K562 (cell line): ENCODE measurements at regions not wholly inside any gene's neighbourhood (a gene's known extent, or its start where the extent isn't known, plus 50 kb on each side); places are given as distances from the start of the nearest gene placed in this dataset.

ENCODE experiments used
- ATAC-seq: fragments of 200-7000 bp; cut with Tn5 transposase; 3 replicates; pipeline ENCODE4 v1.9.1; 2020; ENCODE audit warnings: moderate library complexity
- BruUV-seq: library from RNA; stranded (reverse); fragments of 400-500 nt; replicated peaks from 2 replicates; lab custom pipeline; 2021; lab: Mats Ljungman, UMichigan
- CTCF ChIA-PET: fragments of 300-600 bp; formaldehyde crosslinking; extraction: SDS; loops from one replicate; lab custom pipeline; 2021; ENCODE audit warnings: low intra/inter-chr PET ratio; lab: Yijun Ruan, JAX
- POLR2A ChIA-PET: fragments of 300-600, 350-650 bp; sonication (Branson Sonifier 250); formaldehyde crosslinking; extraction: SDS; loops from one replicate; lab custom pipeline; 2021; ENCODE audit warnings: antibody characterized with exemption, inconsistent platforms; lab: Yijun Ruan, JAX
- DNase-seq, 4 experiments: peaks; one replicate each; pipeline versions ENCODE4 v3.0.0 to v3.0.0-alpha.2; 2011 to 2018; ENCODE audit warnings: low spot score in 3 of 4, mixed read lengths in 3 of 4; ENCODE audit errors: extremely low read depth in 1 of 4
- FAIRE-seq: peaks from 2 replicates; lab custom pipeline; 2011; peaks lifted over from hg19 to GRCh38; lab: Jason Lieb, UNC
- H2AFZ ChIP-seq: 2 replicates; pipeline ENCODE4 v1.6.0; 2011; ENCODE audit warnings: low read depth, low read length, control low read depth, inconsistent platforms
- H3K27ac ChIP-seq: fragments of 200-600 bp; 3 replicates; pipeline ENCODE4 v1.8.0; 2011; ENCODE audit warnings: low read depth, mild to moderate bottlenecking, control low read depth, inconsistent platforms, low read length, moderate library complexity, mixed read lengths; ENCODE audit errors: extremely low read depth
- H3K27me3 ChIP-seq, 2 experiments: fragments of 300-600 bp in 1 of 2; 2 replicates in 1 of 2; 3 replicates in 1 of 2; pipeline versions ENCODE4 v1.6.0 to v1.8.0; 2011; ENCODE audit warnings: inconsistent platforms in 2 of 2, low read length in 2 of 2, mild to moderate bottlenecking in 1 of 2, mixed read lengths in 1 of 2, moderate library complexity in 1 of 2; ENCODE audit not compliant: control insufficient read depth in 2 of 2, insufficient read depth in 2 of 2
- H3K36me3 ChIP-seq: fragments of 300-600 bp; 3 replicates; pipeline ENCODE4 v1.8.0; 2011; ENCODE audit warnings: mild to moderate bottlenecking, low read length, inconsistent platforms; ENCODE audit not compliant: control insufficient read depth, insufficient read depth
- H3K4me1 ChIP-seq, 2 experiments: fragments of 200-600 bp in 1 of 2; replicated peaks in 1 of 2; 2 replicates in 1 of 2; 3 replicates in 1 of 2; pipeline versions ENCODE4 v1.5.1 to v1.8.0; 2011; ENCODE audit warnings: inconsistent platforms in 2 of 2, low read length in 2 of 2, mild to moderate bottlenecking in 1 of 2, mixed read lengths in 1 of 2, moderate library complexity in 1 of 2; ENCODE audit not compliant: control insufficient read depth in 2 of 2, insufficient read depth in 2 of 2
- H3K4me2 ChIP-seq: 2 replicates; pipeline ENCODE4 v1.6.1; 2011; ENCODE audit warnings: low read length, control low read depth, inconsistent platforms, mixed read lengths; ENCODE audit not compliant: insufficient read depth
- H3K4me3 ChIP-seq: fragments of 200-600 bp; sonication (generic), shearing (Covaris generic); 2 replicates; pipeline ENCODE4 v1.5.1; 2016; ENCODE audit warnings: control low read depth, inconsistent platforms
- H3K79me2 ChIP-seq: fragments of 200-600 bp; 3 replicates; pipeline ENCODE4 v1.8.0; 2011; ENCODE audit warnings: low read length, inconsistent platforms; ENCODE audit not compliant: control insufficient read depth, insufficient read depth
- H3K9ac ChIP-seq, 2 experiments: 2 replicates each; pipeline versions ENCODE4 v1.6.0 to v1.6.1; 2011; ENCODE audit warnings: low read depth in 2 of 2, low read length in 2 of 2, control low read depth in 1 of 2, inconsistent platforms in 1 of 2, mild to moderate bottlenecking in 1 of 2, mixed read lengths in 1 of 2; ENCODE audit not compliant: insufficient read depth in 1 of 2
- H3K9me1 ChIP-seq: one replicate; pipeline ENCODE4 v1.6.0; 2011; ENCODE audit warnings: inconsistent platforms, mild to moderate bottlenecking, low read length, moderate library complexity; ENCODE audit not compliant: control insufficient read depth, insufficient read depth
- H3K9me3 ChIP-seq: replicated peaks from 2 replicates; pipeline ENCODE4 v1.5.1; 2011; ENCODE audit warnings: low read depth, low read length, inconsistent platforms; ENCODE audit not compliant: control insufficient read depth, insufficient read depth
- H4K20me1 ChIP-seq: replicated peaks from 2 replicates; pipeline ENCODE4 v1.6.1; 2011; ENCODE audit warnings: low read length, inconsistent platforms, mixed read lengths; ENCODE audit not compliant: control insufficient read depth, insufficient read depth
- CCAR2 ChIP-seq: fragments of 200-400 bp; formaldehyde crosslinking; IDR thresholded peaks from 2 replicates; pipeline ENCODE4 v1.6.1; 2017; ENCODE audit warnings: mild to moderate bottlenecking, low read depth, low read length
- CCNT2 ChIP-seq: IDR thresholded peaks from 2 replicates; pipeline ENCODE4 v1.6.1; 2011; ENCODE audit warnings: borderline replicate concordance, low read depth, mild to moderate bottlenecking, moderate library complexity, mixed read lengths, low read length; ENCODE audit not compliant: insufficient read length; ENCODE audit errors: extremely low read depth
- MCM5 ChIP-seq: fragments of 450-650 bp; IDR thresholded peaks from 2 replicates; pipeline ENCODE4 v1.6.1; 2016; ENCODE audit warnings: low read depth
- PTTG1 ChIP-seq: fragments of 450-650 bp; IDR thresholded peaks from 2 replicates; pipeline ENCODE4 v1.6.1; 2016; ENCODE audit warnings: low read depth, mild to moderate bottlenecking, missing genetic modification characterization, missing compliant biosample characterization
- RHOXF2B ChIP-seq: fragments of 250-450 bp; sonication (Bioruptor Pico); conservative IDR thresholded peaks from 2 replicates; pipeline ENCODE4 v1.5.1; 2021
- SIN3B ChIP-seq: fragments of 450-650 bp; IDR thresholded peaks from 2 replicates; pipeline ENCODE4 v1.6.1; 2017; ENCODE audit warnings: low read depth, mild to moderate bottlenecking, moderate library complexity
- SMARCA5 ChIP-seq: fragments of 450-650 bp; IDR thresholded peaks from 2 replicates; pipeline ENCODE4 v1.6.1; 2016
- U2AF1 ChIP-seq: fragments of 200-400 bp; formaldehyde crosslinking; optimal IDR thresholded peaks from 2 replicates; pipeline ENCODE3; 2017; ENCODE audit warnings: mild to moderate bottlenecking, low read depth, low read length, moderate library complexity
- ZBED1 ChIP-seq: IDR thresholded peaks from 2 replicates; pipeline ENCODE4 v1.6.1; 2014
- ZNF311 ChIP-seq: fragments of 250-450 bp; sonication (Bioruptor Pico); IDR thresholded peaks from 2 replicates; pipeline ENCODE4 v1.4.0; 2020; ENCODE audit warnings: mild to moderate bottlenecking, moderate library complexity
- ZSCAN29 ChIP-seq: fragments of 450-650 bp; IDR thresholded peaks from 2 replicates; pipeline ENCODE4 v1.6.1; 2017
- WGBS: fragments of 100-300 bp; shearing (Covaris generic); methylation state at CpG from one replicate; pipeline ENCODE4 v1.1.6; 2016; ENCODE audit warnings: low coverage, mixed read lengths; ENCODE audit not compliant: insufficient coverage; ENCODE audit errors: missing lambda C conversion rate; 5-methylcytosine and 5-hydroxymethylcytosine counted together
- in situ Hi-C: fragments of 300-500 bp; cut with MboI; formaldehyde crosslinking; loops from 4 replicates; pipeline ENCODE4 v1.15.0; 2018; ENCODE audit warnings: inconsistent platforms, mixed read lengths
- intact Hi-C: fragments of 100-400 bp; cut with micrococcal nuclease; formaldehyde crosslinking; loops from 2 replicates; pipeline ENCODE4 v1.14.2; 2022
- TF ChIP-seq, protein P1 (sequence below): fragments of 250-450 bp; sonication (Bioruptor Pico); IDR thresholded peaks from 2 replicates; pipeline ENCODE4 v1.5.0; 2022; ENCODE audit warnings: mild to moderate bottlenecking
- TF ChIP-seq, protein P2 (sequence below), 3 experiments: fragments of 200-800 bp in 1 of 3; sonication (Bioruptor generic) in 1 of 3; sonication (generic) in 1 of 3; formaldehyde crosslinking in 1 of 3; IDR thresholded peaks; 2 replicates each; pipeline versions ENCODE4 v1.6.1 to v1.8.0; 2016 to 2022; ENCODE audit warnings: mild to moderate bottlenecking in 2 of 3, missing compliant biosample characterization in 2 of 3, missing genetic modification characterization in 2 of 3, missing genetic modification reagents in 1 of 3

DNA sequence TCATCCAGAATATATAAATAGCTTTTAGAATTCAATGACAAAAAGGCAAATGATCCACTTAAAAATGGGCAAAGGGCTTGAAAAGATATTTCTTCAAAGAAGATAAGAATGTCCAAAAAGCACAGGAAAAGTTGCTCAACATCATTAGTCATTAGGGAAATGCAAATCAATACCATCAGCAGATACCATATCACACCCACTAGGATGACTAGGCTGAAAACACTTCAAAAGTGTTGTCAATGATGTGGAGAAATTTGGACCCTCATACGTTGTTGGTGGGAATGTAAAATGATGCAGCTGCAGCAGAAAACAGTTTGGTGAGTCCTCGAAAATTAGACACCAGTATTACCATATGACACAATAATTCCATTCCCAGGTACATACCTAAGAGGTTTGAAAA is 303.6 kb upstream of the SLC35B3 start:
- intact Hi-C loops (no loop called here), in situ Hi-C loops (no loop called here)
- H3K36me3 ChIP-seq, result no peaks in the 10 kb centered on the region
- no peak for ATAC-seq
- CTCF ChIA-PET, result no interaction called here
- no peak overlapping the region for H3K27ac ChIP-seq
- no peaks in the 10 kb centered on the region for H3K27me3 ChIP-seq
- BruUV-seq, result no TSS peak
- no peaks in the 10 kb centered on the region; the same call in 1 of the 2 replicates for H3K9me3 ChIP-seq
- H3K4me3 ChIP-seq, result no peak overlapping the region
- DNase-seq, result no peak
- H3K9ac ChIP-seq, result no peak overlapping the region
- no peaks in the 10 kb centered on the region for H3K9me1 ChIP-seq
- 0% methylated on average over 2 of the region's 2 CpGs for WGBS
- no peaks in the 10 kb centered on the region for H3K4me1 ChIP-seq
- TF ChIP-seq ZNF311 (no peak), ZSCAN29 (no peak), SMARCA5 (no peak), SIN3B (no peak), U2AF1 (no peak)
- H3K79me2 ChIP-seq, result no peaks in the 10 kb centered on the region
- FAIRE-seq, result no peak
- H4K20me1 ChIP-seq, result no peaks in the 10 kb centered on the region
- POLR2A ChIA-PET, result no interaction called here
- no peak overlapping the region for H2AFZ ChIP-seq
- no peak overlapping the region for H3K4me2 ChIP-seq

DNA sequence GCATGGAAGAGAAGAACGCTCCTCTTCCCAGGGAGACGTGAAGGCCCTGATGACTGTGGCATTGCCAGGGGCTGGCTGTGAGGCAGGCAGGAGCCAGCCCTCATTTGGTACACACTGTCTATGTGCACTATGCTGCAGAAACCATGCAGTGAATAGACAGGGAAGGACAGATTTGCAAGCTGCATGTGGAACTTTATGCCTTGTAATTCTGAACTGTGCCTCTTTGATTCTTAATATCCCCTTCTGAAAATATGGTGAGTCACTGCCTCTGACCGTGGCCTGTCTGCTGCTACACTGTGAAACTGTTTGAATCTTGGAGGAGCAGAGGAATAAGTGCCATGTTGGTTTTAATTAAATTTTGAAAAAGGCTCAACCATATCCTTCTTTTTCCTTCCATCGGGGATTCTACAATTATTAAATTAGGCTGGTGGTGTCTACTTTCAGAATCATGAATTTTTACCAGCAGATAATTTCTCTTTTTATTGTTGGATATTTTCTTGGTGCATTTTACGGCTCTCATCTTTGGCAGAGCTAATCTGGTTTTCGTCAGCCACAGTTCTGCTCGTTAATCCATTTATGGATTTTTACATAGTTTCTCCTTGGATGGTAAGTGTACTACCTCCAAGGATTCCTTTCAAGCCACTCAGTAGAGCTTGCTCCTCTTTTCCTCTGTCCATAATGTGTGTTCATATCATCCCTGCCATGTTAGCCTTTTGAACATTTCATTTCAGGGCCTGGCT is 301.0 kb upstream of the SLC35B3 start:
- Histone ChIP-seq H3K4me2 (no peak overlapping the region), H3K9me3 (no peaks in the 10 kb centered on the region; the same call in 1 of the 2 replicates), H2AFZ (no peak overlapping the region), H3K9ac (no peak overlapping the region), H3K36me3 (no peaks in the 10 kb centered on the region), H4K20me1 (no peaks in the 10 kb centered on the region), H3K27me3 (no peaks in the 10 kb centered on the region), H3K4me1 (no peaks in the 10 kb centered on the region), H3K79me2 (no peaks in the 10 kb centered on the region), H3K27ac (no peak overlapping the region), H3K9me1 (no peaks in the 10 kb centered on the region), H3K4me3 (no peak overlapping the region)
- no TSS peak for BruUV-seq
- ATAC-seq (no peak), DNase-seq (no peak), FAIRE-seq (no peak)
- WGBS, result under 1% methylated on average over 7 of the region's 7 CpGs
- intact Hi-C loops, result no loop called here
- ChIA-PET CTCF (no interaction called here), POLR2A (no interaction called here)
- in situ Hi-C loops, result no loop called here
- TF ChIP-seq RHOXF2B, result no peak
- TF ChIP-seq CCAR2, result no peak
- no peak for TF ChIP-seq CCNT2
- no peak for TF ChIP-seq MCM5
- no peak for TF ChIP-seq PTTG1 (tag)
- no peak for TF ChIP-seq ZBED1
- TF ChIP-seq, protein P1, sequence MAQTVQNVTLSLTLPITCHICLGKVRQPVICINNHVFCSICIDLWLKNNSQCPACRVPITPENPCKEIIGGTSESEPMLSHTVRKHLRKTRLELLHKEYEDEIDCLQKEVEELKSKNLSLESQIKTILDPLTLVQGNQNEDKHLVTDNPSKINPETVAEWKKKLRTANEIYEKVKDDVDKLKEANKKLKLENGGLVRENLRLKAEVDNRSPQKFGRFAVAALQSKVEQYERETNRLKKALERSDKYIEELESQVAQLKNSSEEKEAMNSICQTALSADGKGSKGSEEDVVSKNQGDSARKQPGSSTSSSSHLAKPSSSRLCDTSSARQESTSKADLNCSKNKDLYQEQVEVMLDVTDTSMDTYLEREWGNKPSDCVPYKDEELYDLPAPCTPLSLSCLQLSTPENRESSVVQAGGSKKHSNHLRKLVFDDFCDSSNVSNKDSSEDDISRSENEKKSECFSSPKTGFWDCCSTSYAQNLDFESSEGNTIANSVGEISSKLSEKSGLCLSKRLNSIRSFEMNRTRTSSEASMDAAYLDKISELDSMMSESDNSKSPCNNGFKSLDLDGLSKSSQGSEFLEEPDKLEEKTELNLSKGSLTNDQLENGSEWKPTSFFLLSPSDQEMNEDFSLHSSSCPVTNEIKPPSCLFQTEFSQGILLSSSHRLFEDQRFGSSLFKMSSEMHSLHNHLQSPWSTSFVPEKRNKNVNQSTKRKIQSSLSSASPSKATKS (CRISPR knock-in tag), result no peak
- TF ChIP-seq, protein P2, sequence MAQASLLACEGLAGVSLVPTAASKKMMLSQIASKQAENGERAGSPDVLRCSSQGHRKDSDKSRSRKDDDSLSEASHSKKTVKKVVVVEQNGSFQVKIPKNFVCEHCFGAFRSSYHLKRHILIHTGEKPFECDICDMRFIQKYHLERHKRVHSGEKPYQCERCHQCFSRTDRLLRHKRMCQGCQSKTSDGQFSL (CRISPR knock-in tag; IDR thresholded peaks at IDR 0.05), result no peak
- TF ChIP-seq, protein P2 (tag; IDR thresholded peaks at IDR 0.05), result no peak
